SU-DHL-6 (cell line): ENCODE measurements at regions not wholly inside any gene's neighbourhood (a gene's known extent, or its start where the extent isn't known, plus 50 kb on each side); places are given as distances from the start of the nearest gene placed in this dataset.

Source experiments
- CTCF ChIP-seq: fragments of 200-600 bp; sonication (generic); IDR thresholded peaks from one replicate; pipeline ENCODE4 v1.5.1; 2017; ENCODE audit warnings: antibody characterized with exemption, mild to moderate bottlenecking, low read length, moderate library complexity; ENCODE audit not compliant: insufficient read depth, poor library complexity, severe bottlenecking
- EZH2phosphoT487 ChIP-seq: fragments of 200-600 bp; sonication (generic), shearing (Covaris generic); conservative IDR thresholded peaks from 2 replicates; pipeline ENCODE4 v1.6.1; 2018; ENCODE audit warnings: mild to moderate bottlenecking, antibody characterized with exemption, low read length, moderate library complexity, mixed read lengths

GRCh38 chr15:66884115-66884622, 181.2 kb upstream of the SMAD3 start:
- no peak for TF ChIP-seq CTCF
- TF ChIP-seq EZH2phosphoT487: no peak
